Keratinocyte (primary cell): ENCODE measurements at regions not wholly inside any gene's neighbourhood (a gene's known extent, or its start where the extent isn't known, plus 50 kb on each side); places are given as distances from the start of the nearest gene placed in this dataset.

Experiments used
- DNase-seq: peaks from one replicate; pipeline ENCODE4 v3.0.0-alpha.2; 2011; ENCODE audit warnings: low read depth, missing footprints, low spot score
- FAIRE-seq: peaks from 2 replicates; lab custom pipeline; 2011; peaks lifted over from hg19 to GRCh38; lab: Jason Lieb, UNC
- H2AFZ ChIP-seq: 2 replicates; pipeline ENCODE4 v1.6.0; 2012; ENCODE audit warnings: low read length, control low read depth, inconsistent platforms; ENCODE audit not compliant: control insufficient read depth
- H3K27ac ChIP-seq: 2 replicates; pipeline ENCODE4 v1.5.1; 2011; ENCODE audit warnings: low read length; ENCODE audit not compliant: control insufficient read depth, insufficient read depth
- H3K27me3 ChIP-seq: 3 replicates; pipeline ENCODE4 v1.6.0; 2011; ENCODE audit warnings: low read length; ENCODE audit not compliant: control insufficient read depth, insufficient read depth; ENCODE audit errors: extremely low read depth
- H3K36me3 ChIP-seq, 2 experiments: 2 replicates in 1 of 2; 3 replicates in 1 of 2; pipeline ENCODE4 v1.5.1; 2011; ENCODE audit warnings: low read length in 2 of 2, mild to moderate bottlenecking in 1 of 2; ENCODE audit not compliant: control insufficient read depth in 2 of 2, insufficient read depth in 2 of 2; ENCODE audit errors: extremely low read depth in 1 of 2
- H3K4me1 ChIP-seq: 3 replicates; pipeline ENCODE4 v1.5.1; 2011; ENCODE audit warnings: low read length; ENCODE audit not compliant: control insufficient read depth, insufficient read depth; ENCODE audit errors: extremely low read depth
- H3K4me2 ChIP-seq: 3 replicates; pipeline ENCODE4 v1.6.0; 2011; ENCODE audit warnings: low read depth, low read length; ENCODE audit not compliant: control insufficient read depth, insufficient read depth; ENCODE audit errors: extremely low read depth
- H3K4me3 ChIP-seq, 3 experiments: fragments of 200-600 bp in 1 of 3; sonication (generic) in 1 of 3; 2 replicates in 2 of 3; 3 replicates in 1 of 3; pipeline ENCODE4 v1.5.1; 2011 to 2016; ENCODE audit warnings: low read length in 3 of 3, mild to moderate bottlenecking in 3 of 3, control low read depth in 2 of 3, inconsistent platforms in 1 of 3, low read depth in 1 of 3, mixed read lengths in 1 of 3, mixed run types in 1 of 3, moderate library complexity in 1 of 3; ENCODE audit not compliant: control insufficient read depth in 2 of 3, insufficient read depth in 2 of 3; ENCODE audit errors: extremely low read depth in 1 of 3
- H3K79me2 ChIP-seq: 2 replicates; pipeline ENCODE4 v1.6.0; 2012; ENCODE audit warnings: low read length; ENCODE audit not compliant: control insufficient read depth, insufficient read depth
- H3K9ac ChIP-seq: 3 replicates; pipeline ENCODE4 v1.6.0; 2011; ENCODE audit warnings: low read length; ENCODE audit not compliant: control insufficient read depth, insufficient read depth; ENCODE audit errors: extremely low read depth
- H3K9me1 ChIP-seq: 3 replicates; pipeline ENCODE4 v1.6.0; 2011; ENCODE audit warnings: low read length; ENCODE audit not compliant: control insufficient read depth, insufficient read depth; ENCODE audit errors: extremely low read depth
- H3K9me3 ChIP-seq: 2 replicates; pipeline ENCODE4 v1.5.1; 2012; ENCODE audit warnings: low read depth, low read length; ENCODE audit not compliant: control insufficient read depth
- H4K20me1 ChIP-seq: 3 replicates; pipeline ENCODE4 v1.6.0; 2011; ENCODE audit warnings: low read length; ENCODE audit not compliant: control insufficient read depth, insufficient read depth; ENCODE audit errors: extremely low read depth
- EZH2 ChIP-seq: IDR thresholded peaks from one replicate; pipeline ENCODE4 v1.6.1; 2012; ENCODE audit warnings: inconsistent platforms, mild to moderate bottlenecking, low read length, moderate library complexity
- dilution Hi-C: fragments of 300-500 bp; cut with MboI; formaldehyde crosslinking; loops from one replicate; pipeline ENCODE4 v1.7.0; 2020; ENCODE audit warnings: low sequenced_read_pairs; ENCODE audit not compliant: extremely low pct_ligation_motif_present
- TF ChIP-seq, protein P1 (sequence below), 3 experiments: IDR thresholded peaks in 1 of 3; conservative IDR thresholded peaks in 1 of 3; optimal IDR thresholded peaks in 1 of 3; 2 replicates in 2 of 3; 3 replicates in 1 of 3; pipeline versions ENCODE3 to v1.5.1; 2011; ENCODE audit warnings: low read length in 3 of 3, mild to moderate bottlenecking in 3 of 3, moderate library complexity in 2 of 3, control low read depth in 1 of 3, inconsistent platforms in 1 of 3; ENCODE audit not compliant: insufficient read depth in 2 of 3; ENCODE audit errors: extremely low read depth in 1 of 3

- dilution Hi-C loops = no loop called here
- no peaks in the 10 kb centered on the region for H3K9me1 ChIP-seq
- FAIRE-seq (no peak), DNase-seq (no peak)
- no peak overlapping the region for H3K4me2 ChIP-seq
- no peak overlapping the region for H2AFZ ChIP-seq
- H3K4me1 ChIP-seq = no peaks in the 10 kb centered on the region
- no peaks in the 10 kb centered on the region for H3K36me3 ChIP-seq
- no peaks in the 10 kb centered on the region for H4K20me1 ChIP-seq
- TF ChIP-seq, protein P1, sequence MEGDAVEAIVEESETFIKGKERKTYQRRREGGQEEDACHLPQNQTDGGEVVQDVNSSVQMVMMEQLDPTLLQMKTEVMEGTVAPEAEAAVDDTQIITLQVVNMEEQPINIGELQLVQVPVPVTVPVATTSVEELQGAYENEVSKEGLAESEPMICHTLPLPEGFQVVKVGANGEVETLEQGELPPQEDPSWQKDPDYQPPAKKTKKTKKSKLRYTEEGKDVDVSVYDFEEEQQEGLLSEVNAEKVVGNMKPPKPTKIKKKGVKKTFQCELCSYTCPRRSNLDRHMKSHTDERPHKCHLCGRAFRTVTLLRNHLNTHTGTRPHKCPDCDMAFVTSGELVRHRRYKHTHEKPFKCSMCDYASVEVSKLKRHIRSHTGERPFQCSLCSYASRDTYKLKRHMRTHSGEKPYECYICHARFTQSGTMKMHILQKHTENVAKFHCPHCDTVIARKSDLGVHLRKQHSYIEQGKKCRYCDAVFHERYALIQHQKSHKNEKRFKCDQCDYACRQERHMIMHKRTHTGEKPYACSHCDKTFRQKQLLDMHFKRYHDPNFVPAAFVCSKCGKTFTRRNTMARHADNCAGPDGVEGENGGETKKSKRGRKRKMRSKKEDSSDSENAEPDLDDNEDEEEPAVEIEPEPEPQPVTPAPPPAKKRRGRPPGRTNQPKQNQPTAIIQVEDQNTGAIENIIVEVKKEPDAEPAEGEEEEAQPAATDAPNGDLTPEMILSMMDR (optimal IDR thresholded peaks at IDR 0.05 in 1 of 3, IDR thresholded peaks at IDR 0.05 in 1 of 3, conservative IDR thresholded peaks at IDR 0.05 in 1 of 3; ENCODE audit: extremely low read depth in 1 of 3, insufficient read depth in 2 of 3, low read length in 3 of 3) = no peak
- no peak for TF ChIP-seq EZH2
- no peaks in the 10 kb centered on the region for H3K27me3 ChIP-seq
- H3K9me3 ChIP-seq = no peaks in the 10 kb centered on the region
- H3K9ac ChIP-seq = no peak overlapping the region
- H3K4me3 ChIP-seq = no peak overlapping the region
- H3K79me2 ChIP-seq = no peaks in the 10 kb centered on the region
- no peak overlapping the region for H3K27ac ChIP-seq
Measured at GRCh38 chr11:92087725-92088537, 136.7 kb upstream of the FAT3 start.

DNA sequence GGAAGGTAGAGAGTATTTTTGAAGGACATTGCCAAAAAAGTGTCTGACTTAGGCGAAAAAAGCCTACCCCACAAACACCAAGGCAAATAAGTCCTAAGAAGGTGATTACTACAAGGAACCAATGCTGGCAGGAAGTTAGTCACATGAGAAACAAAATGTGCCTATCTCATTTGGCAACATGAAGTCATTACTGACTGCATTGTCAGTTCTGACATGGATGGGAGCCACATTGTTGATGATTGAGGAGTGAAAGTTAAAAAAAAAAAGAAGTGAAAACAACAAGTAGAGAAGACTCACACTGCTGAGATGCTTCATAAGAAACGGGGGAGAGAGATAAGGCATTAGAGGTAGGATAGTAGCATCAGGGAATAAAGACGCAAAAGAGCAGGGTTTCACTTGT, 141.5 kb upstream of the FAT3 start:
- no peak overlapping the region for H2AFZ ChIP-seq
- no peaks in the 10 kb centered on the region for H3K9me1 ChIP-seq
- no peaks in the 10 kb centered on the region for H3K36me3 ChIP-seq
- no peak overlapping the region for H3K4me2 ChIP-seq
- TF ChIP-seq, protein P1 (optimal IDR thresholded peaks at IDR 0.05 in 1 of 3, IDR thresholded peaks at IDR 0.05 in 1 of 3, conservative IDR thresholded peaks at IDR 0.05 in 1 of 3; ENCODE audit: extremely low read depth in 1 of 3, insufficient read depth in 2 of 3, low read length in 3 of 3) = no peak
- H3K79me2 ChIP-seq = no peaks in the 10 kb centered on the region
- no peak for FAIRE-seq
- H3K9me3 ChIP-seq = no peaks in the 10 kb centered on the region
- no peak overlapping the region for H3K27ac ChIP-seq
- H3K4me1 ChIP-seq = no peaks in the 10 kb centered on the region
- no peaks in the 10 kb centered on the region for H3K27me3 ChIP-seq
- dilution Hi-C loops = no loop called here
- no peaks in the 10 kb centered on the region for H4K20me1 ChIP-seq
- DNase-seq = no peak
- H3K9ac ChIP-seq = no peak overlapping the region
- H3K4me3 ChIP-seq = no peak overlapping the region
